Spleen (tissue), 7 donors: ENCODE measurements at regions not wholly inside any gene's neighbourhood (a gene's known extent, or its start where the extent isn't known, plus 50 kb on each side); places are given as distances from the start of the nearest gene placed in this dataset.

Experiments
- POLR2AphosphoS5 ChIP-seq, 3 donors: sonication (generic); formaldehyde crosslinking; IDR thresholded peaks; one replicate each; pipeline ENCODE4 v1.5.1; 2017; ENCODE audit warnings: antibody characterized with exemption in 3 of 3
- TF ChIP-seq, protein P1 (sequence below), 11 experiments: fragments of 200-600 bp in 7 of 11; fragments of 450-650 bp in 4 of 11; sonication (generic) in 4 of 11; IDR thresholded peaks in 8 of 11; conservative IDR thresholded peaks in 3 of 11; 1 replicate in 7 of 11; 2 replicates in 4 of 11; pipeline versions ENCODE4 v1.4.0 to v1.8.0; 2016 to 2021; ENCODE audit warnings: antibody characterized with exemption in 11 of 11, inconsistent platforms in 4 of 11, mild to moderate bottlenecking in 1 of 11
- donor health status: DM: no; HTN: no; CAD: no; lungs with moderate emphysema.
- donor health status: DM: no; HTN: no; CAD: no.
- donor health status: DM: no; HTN: no; CAD: no.

DNA sequence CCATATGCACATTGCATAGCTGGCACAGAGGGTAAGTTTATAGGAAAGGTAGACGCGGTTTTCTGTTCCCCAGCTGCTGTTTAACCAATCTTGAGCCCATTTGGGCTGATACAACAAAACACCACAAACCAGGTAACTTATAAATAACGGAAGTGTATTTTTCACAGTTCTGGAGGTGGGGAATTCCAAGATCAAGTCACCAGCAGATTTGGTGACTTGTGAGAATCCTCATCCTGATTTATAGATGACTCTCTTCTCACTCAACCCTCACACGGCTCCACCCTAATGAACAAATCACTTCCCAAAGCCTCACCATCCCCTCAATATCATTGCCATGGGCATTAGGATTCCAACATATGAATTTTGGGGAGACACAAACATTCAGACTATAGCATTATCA is 694.4 kb upstream of the NR2F2 start:
- TF ChIP-seq, protein P1, sequence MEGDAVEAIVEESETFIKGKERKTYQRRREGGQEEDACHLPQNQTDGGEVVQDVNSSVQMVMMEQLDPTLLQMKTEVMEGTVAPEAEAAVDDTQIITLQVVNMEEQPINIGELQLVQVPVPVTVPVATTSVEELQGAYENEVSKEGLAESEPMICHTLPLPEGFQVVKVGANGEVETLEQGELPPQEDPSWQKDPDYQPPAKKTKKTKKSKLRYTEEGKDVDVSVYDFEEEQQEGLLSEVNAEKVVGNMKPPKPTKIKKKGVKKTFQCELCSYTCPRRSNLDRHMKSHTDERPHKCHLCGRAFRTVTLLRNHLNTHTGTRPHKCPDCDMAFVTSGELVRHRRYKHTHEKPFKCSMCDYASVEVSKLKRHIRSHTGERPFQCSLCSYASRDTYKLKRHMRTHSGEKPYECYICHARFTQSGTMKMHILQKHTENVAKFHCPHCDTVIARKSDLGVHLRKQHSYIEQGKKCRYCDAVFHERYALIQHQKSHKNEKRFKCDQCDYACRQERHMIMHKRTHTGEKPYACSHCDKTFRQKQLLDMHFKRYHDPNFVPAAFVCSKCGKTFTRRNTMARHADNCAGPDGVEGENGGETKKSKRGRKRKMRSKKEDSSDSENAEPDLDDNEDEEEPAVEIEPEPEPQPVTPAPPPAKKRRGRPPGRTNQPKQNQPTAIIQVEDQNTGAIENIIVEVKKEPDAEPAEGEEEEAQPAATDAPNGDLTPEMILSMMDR (IDR thresholded peaks at IDR 0.05 in 8 of 11, conservative IDR thresholded peaks at IDR 0.05 in 3 of 11), result no peak
- TF ChIP-seq POLR2AphosphoS5 (IDR thresholded peaks at IDR 0.05), result no peak
